GM21723 (cell line): ENCODE measurements at regions not wholly inside any gene's neighbourhood (a gene's known extent, or its start where the extent isn't known, plus 50 kb on each side); places are given as distances from the start of the nearest gene placed in this dataset.

Experiments used
- ATAC-seq: cut with Tn5 transposase; IDR thresholded peaks from one replicate; pipeline ENCODE4 v1.9.1; 2021; ENCODE audit warnings: mild to moderate bottlenecking, moderate library complexity; ENCODE audit not compliant: unreplicated experiment

- no peak for ATAC-seq
Measured at GRCh38 chr2:237150186-237150585, 64.5 kb downstream of the COPS8 start.

- no peak for ATAC-seq
Measured at GRCh38 chr2:237150831-237151375, 65.2 kb downstream of the COPS8 start.

DNA sequence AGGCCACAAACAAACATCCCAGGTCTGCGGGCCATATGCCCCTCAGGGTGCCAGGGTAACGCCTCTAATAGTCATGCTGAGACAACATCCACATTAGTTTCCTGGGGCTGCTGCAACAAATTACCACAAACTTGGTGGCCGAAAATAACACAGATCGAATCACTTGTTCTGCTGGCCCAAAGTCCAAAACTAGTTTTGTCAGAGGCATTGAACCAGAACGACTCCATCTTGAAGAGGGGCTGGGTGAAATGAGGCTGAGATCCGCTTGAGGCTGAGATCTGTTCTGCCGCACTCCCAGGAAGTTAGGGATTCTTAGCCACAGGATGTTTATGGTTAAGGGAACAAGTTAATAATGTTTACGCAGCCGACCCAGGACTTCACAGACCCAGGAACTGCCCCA, 66.7 kb downstream of the COPS8 start:
- ATAC-seq, result no peak

DNA sequence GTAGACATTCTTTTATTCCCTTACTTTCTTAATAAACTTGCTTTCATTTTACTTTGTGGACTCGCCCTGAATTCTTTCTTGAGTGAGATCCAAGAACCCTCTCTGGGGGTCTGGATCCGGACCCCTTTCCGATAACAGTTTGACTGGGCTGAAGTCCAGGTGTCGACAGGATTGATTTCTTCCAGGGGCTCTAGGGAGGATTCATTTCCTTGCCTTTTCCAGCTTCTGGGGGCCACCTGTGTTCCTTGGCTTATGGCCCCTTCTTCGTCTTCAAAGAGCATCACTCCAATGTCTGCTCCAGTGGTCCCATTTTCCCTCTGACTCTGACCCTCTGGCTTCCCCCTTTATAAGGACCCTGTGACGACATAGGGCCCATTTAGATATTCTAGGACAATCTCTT, 67.5 kb downstream of the COPS8 start:
- ATAC-seq, result no peak

DNA sequence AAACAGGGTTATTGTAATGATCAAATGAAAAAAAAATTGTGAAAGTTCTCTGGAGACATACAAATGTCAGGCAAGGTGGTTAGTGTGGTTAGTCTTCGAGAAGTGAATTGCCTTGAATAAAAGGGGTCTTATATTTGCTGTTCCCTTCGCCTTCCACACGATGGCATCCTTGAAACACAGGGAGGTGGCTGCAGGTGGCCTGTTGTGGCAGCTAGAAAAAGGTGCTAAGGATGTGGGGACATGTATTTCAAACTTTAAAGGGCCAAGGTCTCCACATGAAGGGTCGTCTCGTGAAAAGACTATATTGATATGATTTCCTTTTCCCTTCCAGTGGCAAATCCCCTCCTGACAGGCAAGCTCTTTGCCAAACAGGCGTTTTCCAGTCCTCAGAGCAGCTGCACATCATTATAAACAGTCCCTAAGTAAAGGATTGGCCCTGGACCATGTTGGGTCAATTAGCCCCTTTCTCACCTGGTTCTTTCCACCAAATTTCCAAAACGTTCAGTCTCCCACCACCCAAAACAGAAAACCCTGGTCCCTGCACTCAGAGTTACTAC, 68.5 kb downstream of the COPS8 start:
- ATAC-seq, result no peak

DNA sequence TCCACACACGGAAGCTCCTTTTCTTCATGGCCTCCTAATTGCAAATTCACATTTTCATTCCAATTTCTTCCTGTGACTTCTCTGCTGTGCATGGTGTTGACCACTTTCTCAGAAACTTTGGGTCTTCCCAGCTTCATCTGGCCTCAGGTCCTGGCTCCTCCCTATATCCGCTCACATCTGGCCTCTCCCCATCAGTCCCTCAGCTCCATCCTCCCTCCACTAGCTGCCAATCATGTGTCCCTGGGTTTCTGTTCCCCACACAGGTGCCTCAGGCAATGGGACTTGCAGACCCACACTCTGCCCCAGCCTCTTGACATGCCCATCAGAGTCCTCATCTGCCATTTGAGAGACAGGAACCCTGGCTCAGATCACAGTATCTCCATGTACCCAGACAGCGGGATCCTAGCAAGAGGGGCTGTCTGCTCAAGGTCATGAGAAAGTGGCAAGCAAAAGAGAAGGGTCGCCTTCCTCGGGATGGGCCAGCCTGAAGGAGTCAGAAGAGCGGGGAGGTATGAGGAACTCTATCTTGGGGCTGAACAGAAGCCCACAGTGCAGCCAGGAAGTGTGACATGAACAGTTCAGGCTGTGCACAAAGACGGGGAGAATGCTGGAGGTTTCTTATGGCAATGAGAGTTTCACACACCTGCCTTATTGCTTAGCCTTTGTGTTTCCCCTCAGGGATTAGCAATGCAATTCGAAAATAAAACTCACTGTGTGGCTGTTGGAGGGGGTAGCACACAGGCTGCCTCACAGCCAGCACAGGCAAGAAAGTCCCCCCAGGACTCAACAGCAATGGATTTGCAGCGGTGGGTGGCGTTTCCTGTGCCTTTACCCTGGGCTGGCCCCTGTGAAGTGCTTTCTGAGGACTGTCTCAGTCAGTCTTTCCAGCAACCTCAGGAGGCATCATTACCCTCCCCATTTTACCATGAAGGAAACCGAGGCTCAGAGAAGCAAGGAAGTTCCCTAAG, 69.5 kb downstream of the COPS8 start:
- ATAC-seq, result no peak

DNA sequence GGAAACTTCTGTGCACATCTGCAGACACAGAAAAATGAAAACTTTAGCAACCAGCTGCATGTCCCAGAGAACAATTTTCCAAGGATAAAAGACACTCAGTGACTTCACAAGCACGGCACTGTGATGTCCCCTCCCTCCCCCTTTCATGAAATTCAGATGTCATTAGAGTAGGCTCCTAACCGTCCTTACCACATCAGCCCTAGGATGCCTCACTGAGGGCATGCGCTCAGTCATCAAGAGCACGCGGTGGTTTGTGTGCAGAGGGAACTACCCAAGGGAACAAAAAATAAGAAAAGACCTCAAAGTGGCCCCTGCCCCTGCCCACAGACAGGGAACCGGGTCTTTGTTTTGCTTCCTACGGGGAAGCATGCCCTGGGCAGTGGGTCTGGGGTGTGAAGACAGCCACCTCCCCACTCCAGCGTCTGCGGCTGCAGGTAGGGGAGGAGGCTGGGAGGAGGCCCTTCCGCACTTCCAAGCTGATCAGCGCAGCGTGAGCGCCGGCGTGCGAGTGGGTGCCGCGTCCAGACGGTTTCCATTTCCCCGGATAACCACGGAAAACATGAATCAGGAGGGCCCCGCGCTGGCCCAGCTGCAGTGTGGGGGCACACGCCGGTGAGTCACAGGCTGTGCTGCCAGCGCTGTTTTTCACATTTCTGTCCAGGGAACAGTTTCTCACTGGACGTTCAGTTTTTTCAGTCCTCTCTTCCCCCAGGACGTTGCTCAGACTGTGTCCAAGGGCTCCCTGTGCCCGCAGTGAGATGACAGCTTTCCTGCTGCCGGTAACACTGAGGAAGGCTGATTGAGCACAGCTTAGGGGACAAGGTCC, 70.6 kb downstream of the COPS8 start:
- ATAC-seq, result no peak

DNA sequence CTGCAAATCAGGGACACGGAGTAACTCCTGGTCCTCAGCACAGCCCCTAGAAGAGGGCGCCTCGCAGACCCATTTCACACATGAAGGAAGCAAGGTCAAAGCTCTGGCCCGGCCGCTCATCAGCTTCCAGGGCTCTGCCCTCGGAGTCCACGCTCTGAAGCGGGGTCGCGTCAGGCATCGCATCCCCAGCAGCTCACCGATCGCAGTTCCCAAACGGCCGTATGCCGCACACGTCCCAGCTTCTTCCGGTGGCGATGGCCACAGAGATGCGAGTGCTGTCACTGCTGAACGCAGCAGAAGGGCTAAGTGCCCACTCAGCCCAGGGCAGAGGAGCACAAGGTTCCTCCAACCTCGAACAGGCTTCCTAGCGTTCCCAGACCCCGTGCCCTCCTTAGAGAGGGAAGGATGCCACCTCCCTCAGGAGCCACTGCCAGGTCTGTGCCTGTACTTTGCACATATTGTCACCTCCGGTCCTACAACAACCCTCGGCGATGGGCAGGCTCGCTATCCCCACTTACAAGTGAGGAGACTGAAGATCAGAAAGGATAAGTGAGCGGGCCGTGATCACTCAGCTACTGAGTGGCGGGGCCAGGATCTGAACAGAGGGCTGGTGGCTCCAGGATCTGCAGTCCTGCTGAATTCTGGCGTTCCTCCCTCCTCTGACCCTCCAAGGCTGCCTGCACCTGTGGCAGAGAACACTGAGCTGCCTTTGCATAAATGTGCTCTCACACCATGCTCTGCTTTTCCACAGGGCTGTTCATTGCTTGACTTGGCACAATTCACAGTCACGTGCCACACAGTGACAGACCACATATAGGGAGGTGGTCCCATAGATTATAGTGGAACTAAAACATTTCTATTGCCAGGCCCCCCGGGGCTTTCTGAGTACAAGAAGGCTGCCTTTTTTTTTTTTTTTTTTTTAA, 71.4 kb downstream of the COPS8 start:
- no peak for ATAC-seq

DNA sequence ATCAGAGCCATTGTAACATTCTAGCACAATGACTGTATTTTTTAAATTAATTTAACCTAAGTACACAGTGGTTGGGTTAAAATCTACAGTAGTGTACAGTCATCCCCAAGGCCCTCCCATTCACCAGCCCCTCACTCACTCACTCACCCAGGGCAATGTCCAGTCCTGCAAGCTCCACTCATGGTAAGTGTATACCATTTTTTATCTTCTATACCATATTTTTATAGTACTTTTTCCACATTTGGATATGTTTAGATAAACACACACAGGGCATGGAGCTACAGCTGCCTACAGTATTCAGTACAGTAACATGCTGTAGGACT, 72.1 kb downstream of the COPS8 start:
- no peak for ATAC-seq

- ATAC-seq, result no peak
Measured at GRCh38 chr2:237158194-237158593, 72.5 kb downstream of the COPS8 start.

DNA sequence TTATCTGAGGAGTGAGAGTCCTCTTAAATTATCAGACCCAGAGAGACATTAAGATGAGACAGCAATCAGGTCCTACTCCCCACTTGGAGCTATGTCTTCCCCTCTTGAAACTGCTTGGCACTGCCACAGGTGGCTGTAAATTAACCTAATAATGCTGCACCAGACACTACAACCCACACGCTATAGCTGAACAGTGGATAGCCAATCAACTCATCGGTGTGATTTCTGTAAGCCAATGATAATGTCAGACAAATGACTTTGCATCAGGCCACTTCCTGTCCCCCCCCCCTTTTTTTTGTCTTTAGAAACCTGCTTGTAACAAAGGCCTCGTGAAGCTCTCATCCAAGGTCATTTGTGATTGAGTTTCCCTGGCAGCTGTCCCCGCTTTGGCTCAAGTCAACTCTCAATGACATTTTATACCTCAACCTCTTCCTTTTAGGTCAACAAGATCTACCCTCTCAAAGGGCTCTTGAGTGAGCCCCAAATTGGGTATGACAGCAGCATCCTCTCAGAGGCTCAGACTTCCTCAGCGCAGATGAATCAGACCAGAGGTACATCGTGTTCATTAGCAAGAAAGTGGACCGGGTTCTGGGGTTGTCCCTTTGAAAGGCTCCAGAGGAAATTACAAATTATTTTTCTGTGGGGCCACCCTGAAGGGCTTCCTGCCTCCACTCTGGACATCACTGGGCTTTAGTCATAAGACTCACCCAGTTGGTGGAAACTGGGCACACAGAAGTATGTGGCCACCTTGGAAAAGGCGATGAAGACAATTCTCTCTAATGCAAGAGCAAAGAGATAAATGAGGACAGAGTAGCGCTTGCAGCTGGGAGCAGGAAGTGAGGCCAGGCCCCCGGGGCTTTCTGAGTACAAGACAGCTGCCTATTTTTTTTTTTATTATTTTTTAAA, 73.6 kb downstream of the COPS8 start:
- ATAC-seq, result no peak

DNA sequence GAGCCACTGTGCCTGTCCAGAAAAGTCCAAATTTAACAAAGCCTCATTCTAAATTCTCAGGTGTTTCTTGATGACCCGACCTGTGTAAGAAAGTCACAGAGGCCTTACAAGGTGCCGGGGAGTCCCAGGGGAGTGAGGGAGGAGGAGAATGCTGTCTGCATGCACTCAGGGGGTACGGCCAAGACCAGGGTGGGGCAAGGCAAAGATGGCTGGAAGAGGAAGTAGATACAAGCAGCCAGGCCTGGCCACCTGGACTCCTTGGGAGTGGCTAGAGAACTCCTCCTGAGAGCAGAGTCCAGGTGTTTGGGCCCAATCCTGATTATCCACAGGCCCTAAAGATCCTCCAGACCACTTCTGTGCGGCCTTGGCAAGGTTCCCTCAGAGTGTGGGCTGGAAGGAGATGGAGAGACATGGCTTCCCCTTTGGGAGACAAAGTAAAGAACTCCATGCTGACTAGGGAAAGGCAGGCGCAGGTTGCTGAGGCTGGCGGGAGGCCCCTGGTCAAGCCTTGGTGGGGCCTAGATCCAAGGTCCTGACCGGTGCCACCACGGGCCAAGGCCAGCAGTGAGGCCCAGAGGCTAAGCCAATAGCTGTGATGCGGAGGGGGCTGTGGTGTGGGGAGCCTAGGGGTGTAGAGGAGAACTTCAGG, 74.7 kb downstream of the COPS8 start:
- no peak for ATAC-seq

- no peak for ATAC-seq
Measured at GRCh38 chr2:237161189-237161588, 75.5 kb downstream of the COPS8 start.

DNA sequence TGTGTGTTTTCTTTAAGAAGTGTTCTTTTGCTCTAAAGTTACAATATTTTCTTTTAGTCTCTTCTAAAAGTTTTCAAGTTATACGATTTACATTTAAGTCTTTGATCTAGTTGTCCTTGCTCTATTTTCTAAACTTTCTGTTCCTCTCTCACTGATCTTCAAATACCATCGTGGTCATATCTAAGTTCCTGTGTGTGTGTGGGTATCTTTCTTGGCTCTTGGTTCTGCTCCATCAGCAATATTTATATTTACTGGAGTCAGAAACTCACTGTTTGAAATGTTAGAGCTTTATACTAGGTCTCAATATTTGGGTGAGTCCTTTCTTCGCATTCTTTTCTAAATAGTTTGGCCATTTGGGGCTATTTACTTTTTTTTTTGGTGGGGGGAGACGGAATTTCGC, 77.3 kb downstream of the COPS8 start:
- no peak for ATAC-seq

DNA sequence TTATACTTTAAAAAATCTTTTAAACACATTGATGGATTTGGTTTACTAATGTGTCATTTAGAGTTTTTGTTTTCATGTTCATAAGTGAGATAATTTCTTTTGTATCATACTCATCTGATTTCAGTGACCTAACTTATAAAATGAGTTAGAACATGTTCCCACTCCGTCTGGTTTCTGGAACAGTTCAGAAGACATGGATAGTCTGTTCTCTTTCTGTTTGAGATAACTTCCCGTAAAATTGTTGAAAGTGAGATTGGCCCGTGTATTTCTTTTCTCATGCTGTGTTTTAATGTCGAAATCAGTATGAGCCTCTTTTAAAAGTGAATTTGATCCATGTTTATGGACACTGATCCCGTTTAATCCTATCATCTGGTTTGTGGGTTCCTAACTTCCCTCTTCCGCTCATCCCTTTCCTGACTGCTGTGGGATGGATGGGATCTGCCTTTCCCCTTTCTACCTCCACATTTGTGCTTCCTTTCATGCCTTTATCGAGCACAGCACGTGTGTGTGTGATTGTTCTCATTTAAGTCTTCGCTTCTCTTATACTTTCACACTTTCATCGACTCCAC, 78.9 kb downstream of the COPS8 start:
- ATAC-seq, result no peak

GRCh38 chr2:237165405-237166276, 80.0 kb downstream of the COPS8 start:
- ATAC-seq, result no peak

- no peak for ATAC-seq
Measured at GRCh38 chr2:237167038-237167437, 81.3 kb downstream of the COPS8 start.

GRCh38 chr2:237167934-237168333, 82.2 kb downstream of the COPS8 start:
- ATAC-seq, result no peak
